ENCODE measurements at regions not wholly inside any gene's neighbourhood (a gene's known extent, or its start where the extent isn't known, plus 50 kb on each side); places are given as distances from the start of the nearest gene placed in this dataset.

- Histone ChIP-seq H3K9me3 (peaks cover 0 to 25% (median 0%) of the 10 kb centered on the region in 4 donors), H3K36me3 (no peaks in the 10 kb centered on the region), H3K27me3 (no peaks in the 10 kb centered on the region), H3K4me1 (no peaks in the 10 kb centered on the region), H3K27ac (no peak overlapping the region), H3K4me3 (no peak overlapping the region)
- TF ChIP-seq CTCF (IDR thresholded peaks at IDR 0.05) (no peak), EP300 (IDR thresholded peaks at IDR 0.05) (no peak), POLR2A (IDR thresholded peaks at IDR 0.05) (no peak)
- 51 to 52% methylated on average over 5 of the region's 5 CpGs for whole genome bisulfite sequencing, 2 donors
- DNase-seq (ENCODE audit: low spot score in 2 of 2) = no peak
These were observed 128.6 kb upstream of the THY1 start for GRCh38 chr11:119551420-119552105.

- Histone ChIP-seq H3K4me1 (no peaks in the 10 kb centered on the region), H3K27me3 (no peaks in the 10 kb centered on the region), H3K36me3 (no peaks in the 10 kb centered on the region), H3K9me3 (peaks cover 0 to 17% (median 0%) of the 10 kb centered on the region in 4 donors), H3K4me3 (no peak overlapping the region), H3K27ac (no peak overlapping the region)
- 45 to 46% methylated on average over 2 of the region's 2 CpGs for WGBS, 2 donors
- no peak for TF ChIP-seq POLR2A (IDR thresholded peaks at IDR 0.05)
- no peak for DNase-seq (ENCODE audit: low spot score in 2 of 2)
These were observed 127.2 kb upstream of the THY1 start for GRCh38 chr11:119550053-119550752.

- 80 to 97% methylated on average over 5 of the region's 5 CpGs for WGBS, 2 donors
- H3K9me3 ChIP-seq = peaks cover 0 to 12% (median 0%) of the 10 kb centered on the region in 4 donors
- H3K4me3 ChIP-seq = no peak overlapping the region
- no peaks in the 10 kb centered on the region for H3K4me1 ChIP-seq
- DNase-seq (ENCODE audit: low spot score in 2 of 2) = no peak
- H3K27me3 ChIP-seq = no peaks in the 10 kb centered on the region
- H3K27ac ChIP-seq = no peak overlapping the region
- TF ChIP-seq POLR2A (IDR thresholded peaks at IDR 0.05) = no peak
- no peak for TF ChIP-seq EP300 (IDR thresholded peaks at IDR 0.05)
- no peak for TF ChIP-seq CTCF (IDR thresholded peaks at IDR 0.05)
- H3K36me3 ChIP-seq = no peaks in the 10 kb centered on the region
These were observed 124.5 kb upstream of the THY1 start for GRCh38 chr11:119547511-119547910.

DNA sequence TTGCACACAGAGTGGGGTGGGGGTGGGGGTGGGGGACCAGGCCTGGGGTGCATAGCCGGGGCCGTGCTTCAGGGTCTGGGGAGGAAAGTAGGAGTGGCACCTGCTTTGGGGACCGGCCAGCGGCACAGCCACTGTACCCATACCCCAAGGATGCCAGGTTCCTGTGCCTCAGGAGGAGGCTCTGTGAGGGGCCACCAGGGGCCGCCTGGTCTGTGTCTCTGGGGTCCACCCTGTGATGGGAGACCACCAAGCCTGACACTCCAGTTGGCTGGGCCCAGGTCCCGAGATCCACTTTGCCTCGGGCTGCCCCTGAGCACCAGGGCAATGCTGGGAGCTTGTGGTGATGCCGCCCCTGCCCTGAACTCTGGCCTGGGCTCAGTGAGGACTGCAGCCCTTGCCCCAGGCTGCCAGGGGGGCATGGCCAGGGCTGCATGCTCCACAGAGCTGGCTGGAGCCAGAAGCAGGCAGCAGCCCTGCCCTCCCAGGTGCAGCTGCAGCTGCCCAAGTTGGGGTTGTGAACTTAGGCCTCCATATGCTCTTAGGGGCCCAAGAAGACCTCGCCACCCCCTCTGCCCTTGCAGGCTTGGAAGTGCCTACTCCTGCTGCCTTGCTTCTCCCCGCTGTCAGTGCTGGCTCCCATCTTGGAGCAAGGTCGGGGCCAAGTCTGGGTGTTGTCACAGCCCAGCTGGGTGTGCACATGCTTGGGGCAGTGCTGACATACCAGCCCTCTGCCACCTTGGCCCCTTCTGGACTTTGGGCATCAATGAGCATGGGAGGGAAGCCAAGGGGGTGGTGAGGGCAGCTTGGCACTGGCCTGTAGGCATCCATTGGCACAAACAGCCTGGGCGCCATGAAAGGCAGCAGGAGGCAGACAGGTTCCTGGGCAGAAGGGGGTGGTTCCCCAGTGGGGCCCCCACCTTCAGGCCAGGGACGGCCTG is 123.3 kb upstream of the THY1 start:
- DNase-seq (ENCODE audit: low spot score in 2 of 2) = no peak
- Histone ChIP-seq H3K27me3 (no peaks in the 10 kb centered on the region), H3K9me3 (peaks cover 0 to 12% (median 0%) of the 10 kb centered on the region in 4 donors), H3K27ac (no peak overlapping the region), H3K4me3 (no peak overlapping the region), H3K4me1 (no peaks in the 10 kb centered on the region), H3K36me3 (no peaks in the 10 kb centered on the region)
- WGBS, 2 donors = 88% methylated on average over 3 to 11 of the region's 13 CpGs
- TF ChIP-seq POLR2A (IDR thresholded peaks at IDR 0.05) = no peak
- no peak for TF ChIP-seq CTCF (IDR thresholded peaks at IDR 0.05)
- TF ChIP-seq EP300 (IDR thresholded peaks at IDR 0.05) = no peak

DNA sequence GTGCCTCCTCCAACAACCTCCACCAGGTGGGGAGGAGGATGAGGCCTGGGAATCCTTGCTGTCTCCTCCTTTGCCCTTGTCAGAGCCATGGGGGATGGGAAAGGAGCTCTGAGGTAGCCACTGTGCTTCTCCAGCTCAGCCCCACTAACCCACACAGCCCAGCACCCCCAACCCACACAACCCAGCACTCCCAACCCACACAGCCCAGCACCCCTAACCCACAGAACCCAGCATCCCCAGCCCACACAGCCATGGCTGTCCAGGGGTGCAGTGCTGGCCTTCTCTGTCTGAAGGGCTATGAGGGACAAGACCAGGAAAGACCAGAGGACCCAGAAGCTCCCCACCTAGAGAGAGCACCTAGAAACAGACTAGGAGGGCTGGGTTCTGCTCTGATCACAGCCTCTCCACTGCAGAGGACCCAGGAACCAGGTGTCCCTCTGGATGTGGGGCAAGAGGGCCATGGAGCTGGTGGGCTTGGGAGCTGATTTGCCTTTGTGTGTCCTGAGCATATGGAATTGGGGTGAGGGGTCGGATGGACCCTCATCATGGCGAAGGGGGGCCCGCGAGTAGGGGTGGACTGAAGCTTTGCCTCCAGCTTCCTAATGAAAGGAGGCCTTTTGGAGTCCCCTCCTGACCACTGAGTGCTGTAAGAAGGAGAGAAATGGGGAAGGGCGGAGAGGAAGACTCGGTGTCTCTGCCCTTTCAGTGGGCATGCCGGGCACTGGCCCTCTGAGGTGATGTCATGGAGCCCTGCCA is 117.6 kb upstream of the THY1 start:
- Histone ChIP-seq H3K36me3 (no peaks in the 10 kb centered on the region), H3K9me3 (no peaks in the 10 kb centered on the region), H3K27ac (no peak overlapping the region), H3K4me1 (no peaks in the 10 kb centered on the region), H3K27me3 (no peaks in the 10 kb centered on the region), H3K4me3 (no peak overlapping the region)
- 78 to 85% methylated on average over 7 of the region's 7 CpGs for WGBS, 2 donors
- no peak for TF ChIP-seq POLR2A (IDR thresholded peaks at IDR 0.05)
- TF ChIP-seq CTCF (IDR thresholded peaks at IDR 0.05) = no peak
- no peak for TF ChIP-seq EP300 (IDR thresholded peaks at IDR 0.05)
- no peak for DNase-seq (ENCODE audit: low spot score in 2 of 2)

Data from tibial nerve (tissue), 4 donors.